ENCODE measurements at regions not wholly inside any gene's neighbourhood (a gene's known extent, or its start where the extent isn't known, plus 50 kb on each side); places are given as distances from the start of the nearest gene placed in this dataset.

GRCh38 chr4:111837761-111838160 is 307.5 kb upstream of the FAM241A start (continued):
- TF ChIP-seq NFXL1 (IDR thresholded peaks at IDR 0.05; ENCODE audit: borderline replicate concordance): no peak
- no peak for TF ChIP-seq FOXK2 (IDR thresholded peaks at IDR 0.05)
- no peak for TF ChIP-seq KDM1A (IDR thresholded peaks at IDR 0.05; ENCODE audit: borderline replicate concordance)
- TF ChIP-seq JUND (IDR thresholded peaks at IDR 0.05; ENCODE audit: low read depth, low read length): no peak
- no peak for TF ChIP-seq SPI1 (IDR thresholded peaks at IDR 0.05; ENCODE audit: borderline replicate concordance, insufficient read depth, low read depth, low read length)

GRCh38 chr4:111838406-111838930 is 306.8 kb upstream of the FAM241A start:
- Histone ChIP-seq H3K9ac (ENCODE audit: control insufficient read depth, insufficient read depth, low read length) (no peak overlapping the region), H3K27ac (ENCODE audit: control insufficient read depth, insufficient read depth) (no peak overlapping the region), H3K79me2 (ENCODE audit: control insufficient read depth, insufficient read depth, low read length) (no peaks in the 10 kb centered on the region), H3K4me3 (no peak overlapping the region), H3K4me1 (ENCODE audit: control insufficient read depth, insufficient read depth, low read length) (no peaks in the 10 kb centered on the region), H3K27me3 (replicated peaks in 1 of 2; ENCODE audit: control insufficient read depth in 2 of 2, insufficient read depth in 2 of 2, low read length in 1 of 2) (no peaks in the 10 kb centered on the region), H3K4me2 (ENCODE audit: control insufficient read depth, insufficient read depth) (no peak overlapping the region), H3K36me3 (ENCODE audit: control insufficient read depth in 2 of 2, insufficient read depth in 2 of 2, low read length in 1 of 2) (no peaks in the 10 kb centered on the region), H4K20me1 (ENCODE audit: control insufficient read depth, insufficient read depth) (no peaks in the 10 kb centered on the region), H3K9me3 (replicated peaks; ENCODE audit: control insufficient read depth, insufficient read depth, low read length) (no peaks in the 10 kb centered on the region), H2AFZ (ENCODE audit: control insufficient read depth, low read depth, low read length) (no peak overlapping the region)
- no peak for FAIRE-seq
- BruUV-seq (replicated peaks): no TSS peak
- SMC1A ChIA-PET (ENCODE audit: uncharacterized antibody, unreplicated experiment): interaction anchor here (0.6 to 2.4 kb wide), 5 partner anchors 10 to 217 kb away, joined by 3 to 9 read pairs (median 4); no protein-coding TSS in a partner anchor
- in situ Hi-C loops (cut with MboI): no loop called here
- no peak for DNase-seq (ENCODE audit: low read depth, low spot score)
- peak; percentile 50; the same call in 1 of the 2 replicates for TF ChIP-seq SPI1 (IDR thresholded peaks at IDR 0.05; ENCODE audit: borderline replicate concordance, insufficient read depth, low read depth, low read length)
- TF ChIP-seq BRCA1 (IDR thresholded peaks at IDR 0.05; ENCODE audit: low read depth, low read length): no peak
- no peak for TF ChIP-seq ZSCAN29 (IDR thresholded peaks at IDR 0.05)
- intact Hi-C loops (cut with micrococcal nuclease; ENCODE audit: unreplicated experiment): no loop called here
- peak; percentile 82 for ATAC-seq
- RAD21 ChIA-PET (ENCODE audit: unreplicated experiment): interaction anchor here (1.4 to 2.6 kb wide), 2 partner anchors 16 to 193 kb away, joined by 3 to 10 read pairs; no protein-coding TSS in a partner anchor
- WGBS (ENCODE audit: insufficient coverage, insufficient replicate concordance, low lambda C conversion rate, missing lambda C conversion rate): 0% methylated on average over 4 of the region's 4 CpGs
- POLR2A ChIA-PET: no interaction called here
- CTCF ChIA-PET: interaction anchor here (7.8 kb wide), 1 partner anchor 18 kb away, joined by 53 read pairs; no protein-coding TSS in a partner anchor
